ENCODE measurements at regions not wholly inside any gene's neighbourhood (a gene's known extent, or its start where the extent isn't known, plus 50 kb on each side); places are given as distances from the start of the nearest gene placed in this dataset.

DNA sequence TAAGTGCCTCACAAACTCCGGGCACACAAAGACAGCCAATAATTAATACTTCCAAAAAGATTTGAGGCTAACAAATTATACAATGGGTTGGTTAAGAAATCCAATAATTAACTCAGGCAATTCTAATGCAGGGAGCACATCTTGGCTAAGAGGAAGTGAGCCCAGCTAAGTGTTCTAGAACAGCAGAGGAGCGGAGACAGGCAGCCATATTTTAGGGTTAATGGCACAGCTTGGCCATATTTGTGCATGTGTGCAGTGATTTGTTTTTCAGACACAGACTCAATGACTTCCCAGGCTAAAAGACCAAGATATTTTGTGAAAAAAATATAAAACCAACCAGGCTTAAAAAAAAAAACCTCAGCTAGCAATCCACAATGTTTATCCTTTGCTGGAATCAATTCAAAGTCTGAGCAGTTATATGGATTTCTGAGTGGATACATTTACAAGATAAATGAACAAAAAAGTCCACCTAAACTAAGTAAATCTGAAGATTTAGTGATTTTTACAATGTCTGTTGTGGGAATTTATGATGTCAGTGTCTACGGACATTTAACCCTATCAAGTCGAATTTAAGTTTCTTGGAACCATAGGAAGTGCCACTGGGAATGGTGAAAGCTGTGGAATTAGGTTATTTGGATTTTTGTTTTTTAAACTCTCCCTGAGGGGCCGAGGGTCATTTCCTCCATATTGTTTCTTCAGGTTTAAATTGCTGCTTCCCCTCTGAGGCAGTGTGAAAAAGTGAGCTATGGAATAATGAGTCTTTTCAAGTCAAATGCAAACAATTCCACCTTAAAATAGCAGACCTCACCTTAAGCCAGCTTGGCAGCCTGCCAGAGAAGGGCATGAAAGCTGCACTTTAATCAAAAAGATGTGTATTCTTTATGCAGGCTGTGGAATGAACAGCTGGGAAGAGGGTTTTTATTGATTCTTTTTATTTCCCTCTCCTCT is 413.7 kb upstream of the TBL1XR1 start:
- TF ChIP-seq, protein P1, sequence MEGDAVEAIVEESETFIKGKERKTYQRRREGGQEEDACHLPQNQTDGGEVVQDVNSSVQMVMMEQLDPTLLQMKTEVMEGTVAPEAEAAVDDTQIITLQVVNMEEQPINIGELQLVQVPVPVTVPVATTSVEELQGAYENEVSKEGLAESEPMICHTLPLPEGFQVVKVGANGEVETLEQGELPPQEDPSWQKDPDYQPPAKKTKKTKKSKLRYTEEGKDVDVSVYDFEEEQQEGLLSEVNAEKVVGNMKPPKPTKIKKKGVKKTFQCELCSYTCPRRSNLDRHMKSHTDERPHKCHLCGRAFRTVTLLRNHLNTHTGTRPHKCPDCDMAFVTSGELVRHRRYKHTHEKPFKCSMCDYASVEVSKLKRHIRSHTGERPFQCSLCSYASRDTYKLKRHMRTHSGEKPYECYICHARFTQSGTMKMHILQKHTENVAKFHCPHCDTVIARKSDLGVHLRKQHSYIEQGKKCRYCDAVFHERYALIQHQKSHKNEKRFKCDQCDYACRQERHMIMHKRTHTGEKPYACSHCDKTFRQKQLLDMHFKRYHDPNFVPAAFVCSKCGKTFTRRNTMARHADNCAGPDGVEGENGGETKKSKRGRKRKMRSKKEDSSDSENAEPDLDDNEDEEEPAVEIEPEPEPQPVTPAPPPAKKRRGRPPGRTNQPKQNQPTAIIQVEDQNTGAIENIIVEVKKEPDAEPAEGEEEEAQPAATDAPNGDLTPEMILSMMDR (IDR thresholded peaks at IDR 0.05; ENCODE audit: low read length), result no peak
- TF ChIP-seq EZH2phosphoT487 (IDR thresholded peaks at IDR 0.05; ENCODE audit: low read length) (no peak), EZH2 (optimal IDR thresholded peaks at IDR 0.05; ENCODE audit: low read depth, low read length) (no peak)

All from MM.1S (cell line).